HepG2 (cell line): ENCODE measurements at regions not wholly inside any gene's neighbourhood (a gene's known extent, or its start where the extent isn't known, plus 50 kb on each side); places are given as distances from the start of the nearest gene placed in this dataset.

Experiments used
- ATAC-seq: fragments of 200-7000 bp; cut with Tn5 transposase; 3 replicates; pipeline ENCODE4 v1.9.1; 2020; ENCODE audit warnings: mild to moderate bottlenecking, moderate library complexity
- BruUV-seq: library from RNA; stranded (reverse); fragments of 400-500 nt; replicated peaks from 2 replicates; lab custom pipeline; 2021; lab: Mats Ljungman, UMichigan
- CTCF ChIA-PET: fragments of 300-600 bp; formaldehyde crosslinking; extraction: SDS; loops from one replicate; lab custom pipeline; 2021; ENCODE audit warnings: low total read pairs, inconsistent platforms, low intra/inter-chr PET ratio; lab: Yijun Ruan, JAX
- POLR2A ChIA-PET: fragments of 350-600 bp; sonication (Branson Sonifier 250); formaldehyde crosslinking; loops from one replicate; lab custom pipeline; 2020; ENCODE audit warnings: antibody characterized with exemption, inconsistent platforms; lab: Yijun Ruan, JAX
- DNase-seq: peaks from one replicate; pipeline ENCODE4 v3.0.0-alpha.2; 2015; ENCODE audit warnings: low spot score
- FAIRE-seq: peaks from 3 replicates; lab custom pipeline; 2011; peaks lifted over from hg19 to GRCh38; lab: Jason Lieb, UNC
- H2AFZ ChIP-seq: one replicate; pipeline ENCODE4 v1.6.1; 2011; ENCODE audit warnings: low read length, inconsistent platforms
- H3K27ac ChIP-seq: fragments of 300-600 bp; 3 replicates; pipeline ENCODE4 v1.8.0; 2011; ENCODE audit warnings: mixed run types, mild to moderate bottlenecking, mixed read lengths, low read length, inconsistent platforms; ENCODE audit not compliant: insufficient read depth; ENCODE audit errors: extremely low read length
- H3K27me3 ChIP-seq, 2 experiments: fragments of 200-600 bp in 1 of 2; 2 replicates in 1 of 2; 3 replicates in 1 of 2; pipeline versions ENCODE4 v1.6.0 to v1.8.0; 2011; ENCODE audit warnings: low read length in 2 of 2, mild to moderate bottlenecking in 2 of 2, moderate library complexity in 2 of 2, inconsistent platforms in 1 of 2; ENCODE audit not compliant: insufficient read depth in 2 of 2, control insufficient read depth in 1 of 2
- H3K36me3 ChIP-seq, 2 experiments: fragments of 200-600 bp in 1 of 2; replicated peaks in 1 of 2; 2 replicates in 1 of 2; 3 replicates in 1 of 2; pipeline versions ENCODE4 v1.5.1 to v1.8.0; 2011; ENCODE audit warnings: low read length in 2 of 2, inconsistent platforms in 1 of 2; ENCODE audit not compliant: insufficient read depth in 2 of 2, control insufficient read depth in 1 of 2
- H3K4me1 ChIP-seq: 2 replicates; pipeline ENCODE4 v1.5.1; 2012; ENCODE audit warnings: low read length, inconsistent platforms; ENCODE audit not compliant: insufficient read depth
- H3K4me2 ChIP-seq: 2 replicates; pipeline ENCODE4 v1.6.0; 2011; ENCODE audit warnings: low read depth, low read length, inconsistent platforms
- H3K4me3 ChIP-seq, 3 experiments: fragments of 200-600 bp in 1 of 3; sonication (generic), shearing (Covaris generic) in 1 of 3; replicated peaks in 1 of 3; 2 replicates each; pipeline ENCODE4 v1.5.1; 2011 to 2016; ENCODE audit warnings: low read length in 3 of 3, inconsistent platforms in 2 of 3, low read depth in 2 of 3, mild to moderate bottlenecking in 2 of 3, control low read depth in 1 of 3, mixed read lengths in 1 of 3; ENCODE audit not compliant: insufficient read depth in 1 of 3
- H3K79me2 ChIP-seq: one replicate; pipeline ENCODE4 v1.6.1; 2011; ENCODE audit warnings: low read length, inconsistent platforms; ENCODE audit not compliant: insufficient read depth
- H3K9ac ChIP-seq: 2 replicates; pipeline ENCODE4 v1.6.0; 2011; ENCODE audit warnings: mild to moderate bottlenecking, low read depth, low read length, inconsistent platforms; ENCODE audit not compliant: insufficient read depth
- H3K9me3 ChIP-seq: 2 replicates; pipeline ENCODE4 v1.5.1; 2012; ENCODE audit warnings: mild to moderate bottlenecking, low read length
- H4K20me1 ChIP-seq: 2 replicates; pipeline ENCODE4 v1.6.0; 2011; ENCODE audit warnings: inconsistent platforms, mild to moderate bottlenecking, low read length, moderate library complexity; ENCODE audit not compliant: insufficient read depth
- KDM3A ChIP-seq: IDR thresholded peaks from 2 replicates; pipeline ENCODE4 v1.6.1; 2018; ENCODE audit warnings: low read depth, missing compliant biosample characterization
- MAZ ChIP-seq, 2 experiments: sonication (generic) in 1 of 2; formaldehyde crosslinking in 1 of 2; IDR thresholded peaks; 2 replicates each; pipeline versions ENCODE4 v1.5.0 to v1.6.1; 2012 to 2020; ENCODE audit warnings: low read depth in 2 of 2, mild to moderate bottlenecking in 2 of 2, borderline replicate concordance in 1 of 2, improper control_type of control experiment in 1 of 2, low read length in 1 of 2, missing genetic modification reagents in 1 of 2, moderate library complexity in 1 of 2
- MTA1 ChIP-seq: sonication (generic); formaldehyde crosslinking; IDR thresholded peaks from 2 replicates; pipeline ENCODE4 v1.4.0; 2020; ENCODE audit warnings: missing genetic modification reagents, mild to moderate bottlenecking, borderline replicate concordance
- NBN ChIP-seq: fragments of 450-650 bp; conservative IDR thresholded peaks from 2 replicates; pipeline ENCODE4 v1.6.1; 2017
- NFIB ChIP-seq: sonication (generic); formaldehyde crosslinking; IDR thresholded peaks from 2 replicates; pipeline ENCODE4 v1.9.0; 2021; ENCODE audit warnings: missing genetic modification reagents, mild to moderate bottlenecking, borderline replicate concordance
- SRSF1 ChIP-seq: fragments of 200-400 bp; formaldehyde crosslinking; optimal IDR thresholded peaks from 2 replicates; pipeline ENCODE3; 2017; ENCODE audit warnings: mild to moderate bottlenecking, low read depth, low read length, moderate library complexity
- XRCC5 ChIP-seq: fragments of 200-400 bp; formaldehyde crosslinking; optimal IDR thresholded peaks from 2 replicates; pipeline ENCODE3; 2017; ENCODE audit warnings: mild to moderate bottlenecking, low read length
- ZMAT3 ChIP-seq: sonication (generic); formaldehyde crosslinking; conservative IDR thresholded peaks from 2 replicates; pipeline ENCODE4 v1.7.0; 2021; ENCODE audit warnings: missing genetic modification reagents
- ZNF20 ChIP-seq: sonication (generic); formaldehyde crosslinking; IDR thresholded peaks from 2 replicates; pipeline ENCODE4 v1.4.0; 2020; ENCODE audit warnings: mild to moderate bottlenecking, moderate library complexity, missing genetic modification reagents
- ZNF225 ChIP-seq: sonication (generic); formaldehyde crosslinking; IDR thresholded peaks from 2 replicates; pipeline ENCODE4 v1.4.0; 2020; ENCODE audit warnings: mild to moderate bottlenecking, missing genetic modification reagents
- ZNF230 ChIP-seq: sonication (generic); formaldehyde crosslinking; IDR thresholded peaks from 2 replicates; pipeline ENCODE4 v1.4.0; 2020; ENCODE audit warnings: mild to moderate bottlenecking, missing genetic modification reagents
- ZNF549 ChIP-seq: sonication (generic); formaldehyde crosslinking; IDR thresholded peaks from 2 replicates; pipeline ENCODE4 v1.5.0; 2020; ENCODE audit warnings: missing genetic modification reagents
- ZNF615 ChIP-seq: sonication (generic); formaldehyde crosslinking; IDR thresholded peaks from 2 replicates; pipeline ENCODE4 v1.5.0; 2020; ENCODE audit warnings: mild to moderate bottlenecking, missing genetic modification reagents, borderline replicate concordance
- ZNF720 ChIP-seq: sonication (generic); formaldehyde crosslinking; IDR thresholded peaks from 2 replicates; pipeline ENCODE4 v1.4.0; 2020; ENCODE audit warnings: missing genetic modification reagents
- in situ Hi-C: cut with HindIII; loops from 2 replicates; pipeline ENCODE4 v1.10.0; 2017; ENCODE audit warnings: low pct_unique_long_range_greater_than_20kb; ENCODE audit not compliant: extremely low pct_ligation_motif_present
- intact Hi-C: fragments of 100-400 bp; cut with micrococcal nuclease; formaldehyde crosslinking; loops from one replicate; pipeline ENCODE4 v1.10.0; 2022; ENCODE audit not compliant: unreplicated experiment
- TF ChIP-seq, protein P1 (sequence below): sonication (generic); formaldehyde crosslinking; IDR thresholded peaks from 2 replicates; pipeline ENCODE4 v1.5.0; 2020; ENCODE audit warnings: mild to moderate bottlenecking, missing genetic modification reagents

DNA sequence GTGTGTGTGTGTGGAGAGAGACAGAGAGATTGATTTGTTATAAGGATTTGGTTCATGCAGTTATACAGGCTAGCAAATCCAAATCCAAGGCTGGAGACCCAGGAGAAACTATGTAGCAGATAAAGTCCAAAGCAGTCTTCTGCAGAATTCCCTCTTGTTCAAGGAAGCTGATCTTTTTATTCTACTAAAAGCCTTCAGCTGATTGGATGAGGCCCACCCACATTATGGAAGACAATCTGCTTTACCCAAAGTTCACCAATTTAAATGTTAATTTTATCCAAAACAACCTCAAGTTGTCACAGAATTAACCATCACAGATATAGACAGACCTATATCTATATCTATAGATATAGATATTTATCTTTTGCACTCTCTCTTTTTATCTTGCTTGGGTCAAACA, 67.0 kb downstream of the TPBG start:
- no peak overlapping the region for H3K4me3 ChIP-seq
- no peak overlapping the region for H2AFZ ChIP-seq
- no peaks in the 10 kb centered on the region for H4K20me1 ChIP-seq
- ATAC-seq, result no peak
- no TSS peak for BruUV-seq
- H3K27ac ChIP-seq, result no peak overlapping the region
- FAIRE-seq, result no peak
- H3K36me3 ChIP-seq, result no peaks in the 10 kb centered on the region
- no peaks in the 10 kb centered on the region for H3K9me3 ChIP-seq
- intact Hi-C loops, result no loop called here
- H3K27me3 ChIP-seq, result no peaks in the 10 kb centered on the region
- H3K9ac ChIP-seq, result no peak overlapping the region
- TF ChIP-seq XRCC5, result no peak
- TF ChIP-seq ZNF720, result no peak
- no peak for TF ChIP-seq KDM3A
- TF ChIP-seq, protein P1, sequence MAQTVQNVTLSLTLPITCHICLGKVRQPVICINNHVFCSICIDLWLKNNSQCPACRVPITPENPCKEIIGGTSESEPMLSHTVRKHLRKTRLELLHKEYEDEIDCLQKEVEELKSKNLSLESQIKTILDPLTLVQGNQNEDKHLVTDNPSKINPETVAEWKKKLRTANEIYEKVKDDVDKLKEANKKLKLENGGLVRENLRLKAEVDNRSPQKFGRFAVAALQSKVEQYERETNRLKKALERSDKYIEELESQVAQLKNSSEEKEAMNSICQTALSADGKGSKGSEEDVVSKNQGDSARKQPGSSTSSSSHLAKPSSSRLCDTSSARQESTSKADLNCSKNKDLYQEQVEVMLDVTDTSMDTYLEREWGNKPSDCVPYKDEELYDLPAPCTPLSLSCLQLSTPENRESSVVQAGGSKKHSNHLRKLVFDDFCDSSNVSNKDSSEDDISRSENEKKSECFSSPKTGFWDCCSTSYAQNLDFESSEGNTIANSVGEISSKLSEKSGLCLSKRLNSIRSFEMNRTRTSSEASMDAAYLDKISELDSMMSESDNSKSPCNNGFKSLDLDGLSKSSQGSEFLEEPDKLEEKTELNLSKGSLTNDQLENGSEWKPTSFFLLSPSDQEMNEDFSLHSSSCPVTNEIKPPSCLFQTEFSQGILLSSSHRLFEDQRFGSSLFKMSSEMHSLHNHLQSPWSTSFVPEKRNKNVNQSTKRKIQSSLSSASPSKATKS (CRISPR knock-in tag), result no peak
- TF ChIP-seq ZNF225 (CRISPR knock-in tag), result no peak
- no peak for TF ChIP-seq ZNF230
- no peak for TF ChIP-seq NBN
- TF ChIP-seq ZMAT3, result no peak
- no peak for TF ChIP-seq MAZ (IDR thresholded peaks at IDR 0.05; ENCODE audit: borderline replicate concordance, low read depth, low read length)
- no peak for TF ChIP-seq MAZ (CRISPR knock-in tag; IDR thresholded peaks at IDR 0.05; ENCODE audit: low read depth)
- TF ChIP-seq SRSF1, result no peak
- no peak for TF ChIP-seq ZNF20 (CRISPR knock-in tag)
- TF ChIP-seq NFIB (CRISPR knock-in tag), result no peak
- TF ChIP-seq ZNF549 (CRISPR knock-in tag), result no peak
- no peak for TF ChIP-seq MTA1 (CRISPR knock-in tag)
- TF ChIP-seq ZNF615 (CRISPR knock-in tag), result no peak
- TF ChIP-seq, all 625 proteins: peak for 0
- H3K79me2 ChIP-seq, result no peaks in the 10 kb centered on the region
- DNase-seq, result no peak
- ChIA-PET CTCF (no interaction called here), POLR2A (no interaction called here)
- in situ Hi-C loops, result no loop called here
- H3K4me1 ChIP-seq, result no peaks in the 10 kb centered on the region
- no peak overlapping the region for H3K4me2 ChIP-seq
